HEK293 (cell line): ENCODE measurements at regions not wholly inside any gene's neighbourhood (a gene's known extent, or its start where the extent isn't known, plus 50 kb on each side); places are given as distances from the start of the nearest gene placed in this dataset.

ENCODE experiments used
- CTCF ChIA-PET: fragments of 350-600 bp; formaldehyde crosslinking; extraction: SDS; loops from one replicate; lab custom pipeline; 2021; ENCODE audit warnings: antibody characterized with exemption; lab: Yijun Ruan, JAX
- POLR2A ChIA-PET: fragments of 300-600 bp; formaldehyde crosslinking; extraction: SDS; loops from one replicate; lab custom pipeline; 2020; ENCODE audit warnings: antibody characterized with exemption, inconsistent platforms; lab: Yijun Ruan, JAX
- H3K27ac ChIP-seq: fragments of 200-500 bp; sonication (Bioruptor generic); 2 replicates; pipeline ENCODE4 v1.5.1; 2014; ENCODE audit warnings: low read depth, low read length, control low read depth, inconsistent platforms; ENCODE audit errors: extremely low read depth
- H3K36me3 ChIP-seq, 2 experiments: fragments of 200-500 bp in 1 of 2; sonication (Bioruptor generic) in 1 of 2; 1 replicate in 1 of 2; 2 replicates in 1 of 2; pipeline ENCODE4 v1.5.1; 2014 to 2017; ENCODE audit warnings: inconsistent platforms in 2 of 2, low read length in 2 of 2; ENCODE audit not compliant: control insufficient read depth in 2 of 2, insufficient read depth in 1 of 2
- H3K4me1 ChIP-seq: fragments of 200-500 bp; sonication (Bioruptor generic); 2 replicates; pipeline ENCODE4 v1.5.1; 2014; ENCODE audit warnings: mild to moderate bottlenecking, low read length, inconsistent platforms; ENCODE audit not compliant: control insufficient read depth, insufficient read depth
- H3K4me3 ChIP-seq: 2 replicates; pipeline ENCODE4 v1.5.1; 2011; ENCODE audit warnings: low read depth, mild to moderate bottlenecking, control low read depth, low read length, moderate library complexity
- H3K9me3 ChIP-seq: fragments of 200-500 bp; sonication (Bioruptor generic); 2 replicates; pipeline ENCODE4 v1.5.1; 2014; ENCODE audit warnings: low read depth, low read length, inconsistent platforms; ENCODE audit not compliant: control insufficient read depth, insufficient read depth
- HOXD13 ChIP-seq: sonication (generic); formaldehyde crosslinking; IDR thresholded peaks from 2 replicates; pipeline ENCODE4 v1.8.0; 2022; ENCODE audit warnings: missing genetic modification reagents, borderline replicate concordance
- KLF9 ChIP-seq: fragments of 450-650 bp; formaldehyde crosslinking; IDR thresholded peaks from 2 replicates; pipeline ENCODE4 v1.5.1; 2016; ENCODE audit warnings: missing biosample characterization, missing genetic modification characterization, low read depth
- PRDM2 ChIP-seq: fragments of 450-650 bp; formaldehyde crosslinking; IDR thresholded peaks from 2 replicates; pipeline ENCODE4 v1.5.1; 2016; ENCODE audit warnings: missing biosample characterization, missing genetic modification characterization, borderline replicate concordance
- SALL2 ChIP-seq: fragments of 450-650 bp; formaldehyde crosslinking; IDR thresholded peaks from 2 replicates; pipeline ENCODE4 v1.5.0; 2017; ENCODE audit warnings: missing biosample characterization, mild to moderate bottlenecking, missing genetic modification characterization, borderline replicate concordance
- SP3 ChIP-seq: fragments of 450-650 bp; formaldehyde crosslinking; IDR thresholded peaks from 2 replicates; pipeline ENCODE4 v1.5.1; 2016; ENCODE audit warnings: missing biosample characterization, missing genetic modification characterization
- SP7 ChIP-seq: fragments of 450-650 bp; formaldehyde crosslinking; IDR thresholded peaks from 2 replicates; pipeline ENCODE4 v1.5.1; 2016; ENCODE audit warnings: missing biosample characterization, missing genetic modification characterization
- TRIM28 ChIP-seq: IDR thresholded peaks from 2 replicates; pipeline ENCODE4 v1.6.1; 2011; ENCODE audit warnings: low read length, control low read depth, borderline replicate concordance
- TSHZ1 ChIP-seq: fragments of 450-650 bp; formaldehyde crosslinking; IDR thresholded peaks from 2 replicates; pipeline ENCODE4 v1.5.1; 2016; ENCODE audit warnings: missing biosample characterization, missing genetic modification characterization, borderline replicate concordance
- ZBTB48 ChIP-seq: fragments of 450-650 bp; formaldehyde crosslinking; IDR thresholded peaks from 2 replicates; pipeline ENCODE4 v1.5.1; 2016; ENCODE audit warnings: missing biosample characterization, missing genetic modification characterization
- ZFP3 ChIP-seq: fragments of 450-650 bp; formaldehyde crosslinking; IDR thresholded peaks from 2 replicates; pipeline ENCODE4 v1.5.1; 2016; ENCODE audit warnings: low read depth, missing biosample characterization, missing genetic modification characterization
- ZIC2 ChIP-seq: fragments of 450-650 bp; formaldehyde crosslinking; IDR thresholded peaks from 2 replicates; pipeline ENCODE4 v1.5.1; 2016; ENCODE audit warnings: missing biosample characterization, missing genetic modification characterization
- ZNF140 ChIP-seq: fragments of 450-650 bp; formaldehyde crosslinking; IDR thresholded peaks from 2 replicates; pipeline ENCODE4 v1.5.1; 2016; ENCODE audit warnings: missing biosample characterization, missing genetic modification characterization
- ZNF354C ChIP-seq: fragments of 450-650 bp; formaldehyde crosslinking; IDR thresholded peaks from 2 replicates; pipeline ENCODE4 v1.5.1; 2016; ENCODE audit warnings: missing biosample characterization, missing genetic modification characterization, low read depth, borderline replicate concordance
- ZNF366 ChIP-seq: fragments of 450-650 bp; formaldehyde crosslinking; conservative IDR thresholded peaks from 2 replicates; pipeline ENCODE4 v1.5.1; 2016; ENCODE audit warnings: missing biosample characterization, missing genetic modification characterization
- ZNF416 ChIP-seq: fragments of 450-650 bp; formaldehyde crosslinking; IDR thresholded peaks from 2 replicates; pipeline ENCODE4 v1.5.1; 2016; ENCODE audit warnings: missing biosample characterization, missing genetic modification characterization
- ZNF423 ChIP-seq: fragments of 450-650 bp; formaldehyde crosslinking; IDR thresholded peaks from 2 replicates; pipeline ENCODE4 v1.5.1; 2016; ENCODE audit warnings: missing biosample characterization, missing genetic modification characterization
- ZNF544 ChIP-seq: fragments of 450-650 bp; formaldehyde crosslinking; IDR thresholded peaks from 2 replicates; pipeline ENCODE4 v1.5.0; 2017; ENCODE audit warnings: missing biosample characterization, missing genetic modification characterization
- ZNF624 ChIP-seq: fragments of 450-650 bp; formaldehyde crosslinking; IDR thresholded peaks from 2 replicates; pipeline ENCODE4 v1.5.1; 2017; ENCODE audit warnings: missing biosample characterization, missing genetic modification characterization
- ZNF654 ChIP-seq: fragments of 450-650 bp; formaldehyde crosslinking; IDR thresholded peaks from 2 replicates; pipeline ENCODE4 v1.5.1; 2016; ENCODE audit warnings: low read depth, missing biosample characterization, missing genetic modification characterization
- ZNF658 ChIP-seq: fragments of 450-650 bp; formaldehyde crosslinking; IDR thresholded peaks from 2 replicates; pipeline ENCODE4; 2016; ENCODE audit warnings: missing biosample characterization, missing genetic modification characterization
- ZNF792 ChIP-seq: fragments of 450-650 bp; formaldehyde crosslinking; IDR thresholded peaks from 2 replicates; pipeline ENCODE4 v1.5.1; 2016; ENCODE audit warnings: missing biosample characterization, missing genetic modification characterization
- ZNF830 ChIP-seq: fragments of 450-650 bp; IDR thresholded peaks from 2 replicates; pipeline ENCODE4 v1.5.0; 2018; ENCODE audit warnings: missing biosample characterization, missing genetic modification characterization, low read depth, mild to moderate bottlenecking, moderate library complexity
- ZSCAN23 ChIP-seq: fragments of 450-650 bp; formaldehyde crosslinking; IDR thresholded peaks from 2 replicates; pipeline ENCODE4 v1.5.1; 2016; ENCODE audit warnings: missing biosample characterization, missing genetic modification characterization
- TF ChIP-seq, protein P1 (sequence below): fragments of 450-650 bp; formaldehyde crosslinking; IDR thresholded peaks from 2 replicates; pipeline ENCODE4 v1.5.1; 2016; ENCODE audit warnings: missing biosample characterization, missing genetic modification characterization
- TF ChIP-seq, protein P2 (sequence below): fragments of 450-650 bp; formaldehyde crosslinking; IDR thresholded peaks from 2 replicates; pipeline ENCODE4 v1.5.1; 2016; ENCODE audit warnings: missing biosample characterization, missing genetic modification characterization, low read depth

DNA sequence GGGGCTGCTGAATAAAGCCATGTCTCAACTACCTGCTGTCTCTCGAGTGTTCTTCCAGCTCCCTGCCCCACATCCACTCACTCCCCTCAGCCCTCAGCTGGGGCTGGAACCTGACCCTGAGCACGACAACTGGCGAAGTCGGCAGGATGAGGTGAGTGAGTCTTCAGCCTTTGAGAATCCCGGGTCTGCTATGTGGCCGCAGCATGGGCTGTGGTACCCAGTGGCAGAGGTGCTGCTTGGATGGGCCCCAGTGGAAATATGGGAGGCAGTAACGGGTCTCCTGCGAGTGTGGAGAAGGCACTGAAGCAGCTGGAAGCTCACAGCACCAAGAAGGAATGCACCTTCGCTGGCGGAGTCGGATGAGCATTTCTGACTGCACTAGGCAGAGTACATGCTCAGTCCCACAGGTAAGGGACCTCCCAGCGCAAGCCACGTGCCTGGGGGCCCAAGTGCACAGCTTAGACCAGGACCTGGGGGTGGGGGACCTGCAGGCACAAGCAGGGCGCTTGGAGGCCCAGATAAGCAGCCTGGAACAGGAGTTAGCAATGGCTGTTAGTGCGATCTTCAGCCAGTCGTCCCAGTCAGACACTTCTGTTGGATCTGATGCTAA lies 95.5 kb upstream of the TMPO start:
- ChIA-PET CTCF (interaction anchor here (0.5 to 3.8 kb wide), 3 partner anchors 71 to 621 kb away, joined by 3 to 18 read pairs (median 4); no protein-coding TSS in a partner anchor), POLR2A (no interaction called here)
- no peak overlapping the region for H3K27ac ChIP-seq

DNA sequence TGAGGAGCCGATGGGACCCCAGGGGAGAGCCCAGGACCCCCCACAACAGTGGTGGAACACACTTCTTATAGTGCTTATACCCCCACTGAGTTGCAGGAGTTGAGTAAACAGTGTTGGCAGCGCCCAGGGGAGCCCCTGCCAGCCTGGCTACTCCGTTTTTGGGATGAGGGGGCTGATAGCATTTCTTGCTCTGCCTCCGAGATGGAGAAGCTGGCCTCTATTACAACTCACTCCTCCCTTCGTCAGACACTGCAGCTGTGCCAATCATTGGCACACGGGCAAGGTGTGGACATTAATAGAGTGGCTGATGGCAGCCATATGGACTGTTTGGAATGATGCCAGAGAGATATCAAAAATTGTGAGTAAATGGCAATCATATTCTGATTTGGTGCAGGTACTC lies 94.9 kb upstream of the TMPO start:
- H3K9me3 ChIP-seq: no peaks in the 10 kb centered on the region
- H3K27ac ChIP-seq: no peak overlapping the region
- CTCF ChIA-PET: interaction anchor here (0.5 kb wide), 1 partner anchor 236 kb away, joined by 3 read pairs; no protein-coding TSS in a partner anchor
- no peaks in the 10 kb centered on the region for H3K4me1 ChIP-seq
- H3K36me3 ChIP-seq: no peaks in the 10 kb centered on the region
- no peak overlapping the region for H3K4me3 ChIP-seq
- POLR2A ChIA-PET: interaction anchor here (0.7 kb wide), 1 partner anchor 96 kb away, joined by 3 read pairs; no protein-coding TSS in a partner anchor
- TF ChIP-seq ZSCAN23 (tag by site-specific recombination) (no peak), HOXD13 (CRISPR knock-in tag) (no peak), ZNF658 (no peak), KLF9 (tag by site-specific recombination) (no peak), ZNF423 (tag by site-specific recombination) (no peak), ZNF544 (no peak), TRIM28 (no peak), SALL2 (no peak), PRDM2 (tag by site-specific recombination) (no peak)
- TF ChIP-seq, protein P1, sequence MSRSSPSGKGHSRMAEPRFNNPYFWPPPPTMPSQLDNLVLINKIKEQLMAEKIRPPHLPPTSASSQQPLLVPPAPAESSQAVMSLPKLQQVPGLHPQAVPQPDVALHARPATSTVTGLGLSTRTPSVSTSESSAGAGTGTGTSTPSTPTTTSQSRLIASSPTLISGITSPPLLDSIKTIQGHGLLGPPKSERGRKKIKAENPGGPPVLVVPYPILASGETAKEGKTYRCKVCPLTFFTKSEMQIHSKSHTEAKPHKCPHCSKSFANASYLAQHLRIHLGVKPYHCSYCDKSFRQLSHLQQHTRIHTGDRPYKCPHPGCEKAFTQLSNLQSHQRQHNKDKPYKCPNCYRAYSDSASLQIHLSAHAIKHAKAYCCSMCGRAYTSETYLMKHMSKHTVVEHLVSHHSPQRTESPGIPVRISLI: no peak

More for the DNA sequence above, 95.5 kb upstream of the TMPO start:
- Histone ChIP-seq H3K4me1 (no peaks in the 10 kb centered on the region), H3K36me3 (no peaks in the 10 kb centered on the region), H3K9me3 (no peaks in the 10 kb centered on the region), H3K4me3 (no peak overlapping the region)
- TF ChIP-seq ZFP3 (tag by site-specific recombination) (no peak), ZNF792 (tag by site-specific recombination) (no peak), SALL2 (no peak), ZNF354C (tag by site-specific recombination) (no peak), ZNF416 (no peak), ZNF366 (tag by site-specific recombination) (no peak), ZNF140 (tag by site-specific recombination) (no peak), ZIC2 (tag by site-specific recombination) (no peak), TSHZ1 (tag by site-specific recombination) (no peak), ZNF830 (tag by site-specific recombination) (no peak), ZNF654 (tag by site-specific recombination) (no peak), SP7 (no peak), SP3 (tag by site-specific recombination) (no peak), ZNF624 (tag by site-specific recombination) (no peak), ZBTB48 (tag by site-specific recombination) (no peak)
- TF ChIP-seq, protein P2, sequence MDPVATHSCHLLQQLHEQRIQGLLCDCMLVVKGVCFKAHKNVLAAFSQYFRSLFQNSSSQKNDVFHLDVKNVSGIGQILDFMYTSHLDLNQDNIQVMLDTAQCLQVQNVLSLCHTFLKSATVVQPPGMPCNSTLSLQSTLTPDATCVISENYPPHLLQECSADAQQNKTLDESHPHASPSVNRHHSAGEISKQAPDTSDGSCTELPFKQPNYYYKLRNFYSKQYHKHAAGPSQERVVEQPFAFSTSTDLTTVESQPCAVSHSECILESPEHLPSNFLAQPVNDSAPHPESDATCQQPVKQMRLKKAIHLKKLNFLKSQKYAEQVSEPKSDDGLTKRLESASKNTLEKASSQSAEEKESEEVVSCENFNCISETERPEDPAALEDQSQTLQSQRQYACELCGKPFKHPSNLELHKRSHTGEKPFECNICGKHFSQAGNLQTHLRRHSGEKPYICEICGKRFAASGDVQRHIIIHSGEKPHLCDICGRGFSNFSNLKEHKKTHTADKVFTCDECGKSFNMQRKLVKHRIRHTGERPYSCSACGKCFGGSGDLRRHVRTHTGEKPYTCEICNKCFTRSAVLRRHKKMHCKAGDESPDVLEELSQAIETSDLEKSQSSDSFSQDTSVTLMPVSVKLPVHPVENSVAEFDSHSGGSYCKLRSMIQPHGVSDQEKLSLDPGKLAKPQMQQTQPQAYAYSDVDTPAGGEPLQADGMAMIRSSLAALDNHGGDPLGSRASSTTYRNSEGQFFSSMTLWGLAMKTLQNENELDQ: no peak
